Activated CD8-positive, alpha-beta memory T cell treated with anti-CD3 and anti-CD28 coated beads for 24 hours (primary cell): ENCODE measurements at regions not wholly inside any gene's neighbourhood (a gene's known extent, or its start where the extent isn't known, plus 50 kb on each side); places are given as distances from the start of the nearest gene placed in this dataset.

Experiments
- DNase-seq: peaks from one replicate; pipeline ENCODE4 v3.0.0-alpha.2; 2020

DNA sequence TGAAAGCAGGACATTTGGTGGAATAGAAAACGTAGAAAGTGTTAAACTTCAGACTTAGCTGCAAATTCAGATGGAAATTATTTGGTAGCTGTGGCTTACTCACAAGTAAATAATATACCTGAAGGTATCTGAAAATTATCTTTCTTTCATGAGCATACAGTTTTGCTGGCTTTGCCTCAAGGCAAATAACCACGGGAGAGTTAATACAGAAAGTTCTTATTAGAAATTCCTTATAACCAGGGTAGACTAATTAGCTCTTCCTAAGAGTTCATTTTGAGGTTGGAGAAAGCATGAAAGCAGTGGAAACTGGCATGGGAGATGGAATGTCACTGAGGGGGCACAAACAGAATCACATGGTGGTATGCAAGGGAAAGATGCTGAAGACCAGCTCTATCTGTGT is 217.5 kb downstream of the CD83 start:
- no peak for DNase-seq

DNA sequence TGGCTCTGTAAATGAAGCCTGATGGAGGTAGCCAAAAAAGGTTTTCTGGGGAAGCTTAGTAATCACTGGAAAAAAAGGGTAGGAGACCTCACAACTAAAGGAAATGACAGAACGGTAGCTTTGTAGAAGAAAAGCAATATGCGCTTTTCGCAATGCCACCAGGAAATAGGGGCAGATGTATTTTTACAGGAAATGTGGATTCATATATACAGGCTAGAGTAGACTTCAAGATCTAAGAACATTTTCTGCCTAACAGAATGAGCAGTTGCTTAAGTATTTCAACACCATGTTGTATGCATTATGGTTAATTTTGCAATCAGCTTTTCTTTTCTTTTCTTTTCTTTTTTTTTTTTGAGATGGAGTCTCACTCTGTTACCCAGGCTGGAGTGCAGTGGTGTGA is 219.6 kb downstream of the CD83 start:
- DNase-seq, result no peak

DNA sequence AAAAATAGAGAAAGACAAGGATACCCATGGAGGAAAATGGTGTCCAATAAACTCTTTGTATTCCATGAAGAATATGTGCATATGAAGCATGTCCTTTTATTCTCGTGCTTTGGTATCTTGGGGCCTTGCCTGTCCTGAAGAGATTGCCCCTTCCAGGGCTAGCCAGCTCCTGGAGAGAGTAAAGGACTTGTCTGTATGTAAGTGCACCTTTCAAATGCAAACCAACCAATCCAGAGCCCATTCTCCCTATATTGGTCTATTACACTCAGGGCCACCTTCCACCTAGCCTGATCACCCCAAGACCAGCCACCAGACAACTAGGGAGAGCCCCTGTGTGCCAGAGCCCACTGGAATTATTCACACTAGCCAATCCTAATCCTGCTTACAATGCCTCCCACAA is 221.6 kb downstream of the CD83 start:
- no peak for DNase-seq

DNA sequence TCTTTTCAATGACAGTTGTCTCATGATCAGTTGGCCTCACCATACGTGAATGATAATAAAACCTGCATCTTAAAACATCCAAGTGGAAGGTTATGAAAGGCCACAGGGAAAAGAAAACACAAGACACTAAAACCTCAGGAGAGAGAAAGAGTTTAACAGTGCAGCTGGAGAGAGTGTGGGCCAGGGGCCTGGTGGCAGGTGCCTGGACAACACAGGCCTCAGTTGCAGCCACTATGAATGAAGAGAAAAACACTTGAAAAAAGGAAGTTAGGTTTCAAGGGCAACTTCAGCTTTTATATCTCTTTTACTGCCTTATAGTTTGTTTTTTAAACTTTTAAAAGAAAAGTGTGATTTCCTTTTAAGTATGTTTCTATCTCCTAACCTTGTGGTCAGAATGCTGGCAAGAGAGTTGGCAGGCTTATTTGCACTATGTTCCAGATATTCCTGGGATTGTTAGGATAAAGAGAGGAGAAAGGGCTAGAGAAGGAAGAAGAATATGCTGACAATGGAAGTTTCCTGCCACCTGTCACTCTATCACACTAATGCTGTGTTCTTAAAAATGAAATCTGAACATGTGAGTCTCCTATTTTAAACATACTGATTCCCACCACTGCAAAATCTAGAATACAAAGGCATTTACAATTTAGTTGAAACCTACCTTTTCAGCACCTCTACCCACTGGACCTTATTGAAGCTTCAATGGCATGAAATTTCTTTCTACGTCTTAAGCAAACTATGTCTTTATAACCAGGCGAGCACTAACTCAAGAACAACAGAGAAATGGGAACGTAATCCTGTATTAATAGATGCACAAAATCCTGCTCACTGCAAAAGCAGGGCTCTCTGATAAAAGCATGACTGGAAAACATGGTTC is 222.4 kb downstream of the CD83 start:
- no peak for DNase-seq

GRCh38 chr6:14344486-14344885 is 226.9 kb downstream of the CD83 start:
- no peak for DNase-seq

DNA sequence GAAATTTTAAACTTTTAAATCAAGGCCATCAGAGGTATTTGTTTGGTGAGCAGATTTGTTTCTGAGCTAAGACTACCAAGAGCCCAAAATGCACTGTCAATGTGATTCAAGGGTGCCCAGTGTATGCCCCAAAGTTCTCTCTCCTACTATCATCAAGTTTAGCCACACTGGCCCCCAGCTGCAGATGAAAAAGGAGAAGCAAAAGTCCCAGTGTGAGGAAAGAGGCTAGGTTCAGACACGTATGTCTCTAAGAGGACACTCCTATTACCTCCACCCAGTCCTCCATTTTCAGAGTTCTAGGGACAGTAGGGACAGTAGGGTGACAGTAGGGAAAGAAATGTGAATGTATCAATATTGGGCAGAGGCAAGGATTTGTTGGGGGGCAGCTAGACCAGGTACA is 230.8 kb downstream of the CD83 start:
- no peak for DNase-seq

DNA sequence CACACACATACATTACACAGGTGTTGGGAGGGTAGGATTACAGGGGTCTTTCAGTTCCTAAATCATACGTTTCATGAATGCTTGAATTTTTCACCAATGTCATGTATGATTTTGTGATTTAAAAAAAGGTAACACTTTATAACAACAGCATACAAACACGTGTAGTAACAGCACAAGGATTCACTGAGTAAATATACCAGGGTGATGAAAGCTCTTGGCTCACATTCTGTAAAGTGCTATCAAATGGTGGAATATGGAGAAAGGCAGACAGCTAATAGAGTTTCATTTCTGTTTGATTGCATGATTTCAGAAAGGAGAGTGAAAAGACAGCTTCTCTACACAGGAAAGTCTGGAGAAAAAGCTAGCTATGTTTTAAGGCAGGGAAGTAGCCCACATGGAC is 231.9 kb downstream of the CD83 start:
- DNase-seq, result no peak

- no peak for DNase-seq
Measured at GRCh38 chr6:14350210-14350609, 232.6 kb downstream of the CD83 start.

GRCh38 chr6:14353281-14353680 is 235.7 kb downstream of the CD83 start:
- no peak for DNase-seq

DNA sequence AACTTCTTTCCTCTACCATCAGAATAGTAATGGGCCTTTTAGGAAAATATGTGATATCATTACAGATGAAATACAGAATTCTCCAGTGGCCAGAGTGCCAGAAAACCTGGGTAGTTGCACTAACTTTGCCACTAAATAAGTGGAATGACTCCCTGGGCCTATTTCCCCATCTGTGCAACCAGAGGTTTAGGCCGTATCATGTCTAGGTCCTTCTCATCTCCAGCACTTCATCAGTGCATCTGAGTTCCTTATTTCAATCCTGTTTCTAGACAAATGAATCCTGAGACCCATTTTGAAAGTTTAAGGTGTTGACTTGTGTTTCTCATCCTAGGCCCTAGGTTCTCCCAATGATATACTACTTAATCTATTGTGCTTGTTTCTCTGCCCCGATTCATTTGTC is 236.2 kb downstream of the CD83 start:
- no peak for DNase-seq

DNA sequence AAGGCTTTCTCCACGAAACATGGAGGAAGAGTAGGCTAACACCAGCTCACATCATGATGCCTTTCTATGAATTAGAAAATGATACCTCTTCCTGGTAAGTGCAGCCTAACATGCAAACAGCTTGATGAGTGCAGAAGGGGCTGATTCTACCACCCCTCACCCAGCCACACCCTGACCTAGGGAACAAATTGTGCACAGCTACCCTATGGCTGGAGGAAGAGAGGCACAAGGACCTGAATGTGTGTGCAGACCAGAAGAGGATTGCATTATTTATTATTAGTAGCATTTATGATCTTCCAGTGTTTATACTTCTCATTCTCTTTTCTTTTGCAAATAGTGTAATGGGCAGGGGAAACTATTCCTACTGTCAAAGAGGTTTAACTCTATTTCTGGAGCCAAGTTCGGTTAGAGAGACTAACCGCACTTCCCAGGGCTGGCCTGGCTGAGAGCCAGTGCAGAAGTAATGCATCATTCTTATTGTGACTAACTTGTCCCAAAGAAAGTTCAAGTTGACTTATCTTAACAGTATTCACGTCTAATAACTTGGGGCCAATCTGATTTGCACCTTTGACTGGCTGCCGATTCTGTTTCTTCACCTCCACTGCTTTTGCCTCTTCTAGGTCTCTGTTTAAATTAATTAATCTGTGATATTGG is 237.5 kb downstream of the CD83 start:
- peak; percentile 62 for DNase-seq

GRCh38 chr6:14359438-14359837 is 241.9 kb downstream of the CD83 start:
- DNase-seq, result no peak

DNA sequence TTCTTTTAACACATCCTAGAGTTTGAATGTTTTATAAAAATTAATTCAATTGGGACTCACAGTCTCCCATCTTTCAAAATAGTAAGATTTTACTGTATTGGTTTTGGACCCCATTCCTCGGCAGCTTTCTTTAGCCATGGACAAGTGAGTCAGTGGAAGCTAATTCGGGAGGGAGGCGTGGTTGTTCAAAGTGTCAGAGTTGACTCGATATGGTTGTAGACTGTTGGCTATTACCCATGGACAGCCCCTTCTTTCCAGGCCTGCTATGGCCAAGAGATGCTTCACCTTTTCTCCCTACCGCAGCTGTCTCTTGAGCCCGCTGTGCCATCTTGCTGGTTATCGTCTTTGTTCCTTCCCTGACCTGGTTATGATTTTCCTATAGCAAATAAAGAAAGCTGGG is 243.0 kb downstream of the CD83 start:
- no peak for DNase-seq

DNA sequence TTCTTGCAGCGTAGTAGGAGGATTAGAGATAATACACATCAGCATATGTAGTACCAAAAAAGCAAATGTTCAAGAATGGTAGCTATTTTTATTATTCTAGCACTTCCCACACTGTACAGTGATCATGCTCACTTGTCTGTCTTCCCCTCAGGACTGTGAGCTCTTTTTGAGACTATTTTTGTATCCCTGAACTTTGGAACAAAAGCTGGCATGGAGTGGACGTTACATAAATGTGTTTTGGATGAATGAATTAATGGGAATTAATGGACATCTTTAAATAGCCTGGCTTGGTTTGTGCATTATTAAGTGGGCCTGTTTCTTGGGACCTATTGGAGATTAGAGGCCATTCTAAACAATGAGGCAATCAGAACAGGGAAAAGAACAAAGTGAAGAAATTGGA is 243.7 kb downstream of the CD83 start:
- no peak for DNase-seq

- no peak for DNase-seq
Measured at GRCh38 chr6:14361956-14362587, 244.5 kb downstream of the CD83 start.

GRCh38 chr6:14364370-14364769 is 246.8 kb downstream of the CD83 start:
- no peak for DNase-seq

DNA sequence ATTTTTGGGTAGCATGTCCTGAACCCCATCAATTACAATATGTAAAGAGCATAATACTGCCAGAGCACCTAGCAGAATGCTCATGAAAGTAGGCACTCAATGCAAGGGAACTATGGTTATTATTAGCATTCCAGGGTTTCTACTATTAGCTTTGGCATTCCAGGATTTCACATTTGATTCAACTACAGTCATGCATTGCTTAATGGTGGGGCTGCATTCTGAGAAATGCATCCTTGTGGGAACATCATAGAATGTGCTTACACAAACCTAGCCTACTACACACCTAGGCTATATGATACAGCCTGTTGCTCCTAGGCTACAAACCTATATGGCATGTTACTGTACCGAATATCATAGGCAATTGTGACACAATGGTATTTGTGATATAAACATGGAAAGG is 247.8 kb downstream of the CD83 start:
- DNase-seq, result no peak

- no peak for DNase-seq
Measured at GRCh38 chr6:14366315-14366714, 248.7 kb downstream of the CD83 start.

DNA sequence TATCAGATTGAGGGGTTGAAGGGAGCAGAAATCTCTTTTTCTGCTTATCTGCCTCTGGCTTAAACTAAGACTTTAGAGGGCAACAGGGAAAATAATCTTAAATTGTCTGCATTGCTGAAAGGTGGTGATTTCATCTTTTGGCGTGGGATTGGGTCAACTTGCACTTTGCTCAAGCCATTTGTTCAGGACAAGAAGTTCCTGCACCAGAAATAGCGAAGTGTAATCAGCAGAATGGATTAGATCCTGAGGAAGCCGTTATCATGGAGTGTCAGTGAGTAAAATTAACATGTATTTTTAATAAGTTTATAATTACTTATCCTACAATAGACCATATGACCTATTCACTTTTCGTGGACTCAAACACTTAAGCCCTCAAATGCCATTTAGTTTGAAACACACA is 249.3 kb downstream of the CD83 start:
- DNase-seq, result no peak

DNA sequence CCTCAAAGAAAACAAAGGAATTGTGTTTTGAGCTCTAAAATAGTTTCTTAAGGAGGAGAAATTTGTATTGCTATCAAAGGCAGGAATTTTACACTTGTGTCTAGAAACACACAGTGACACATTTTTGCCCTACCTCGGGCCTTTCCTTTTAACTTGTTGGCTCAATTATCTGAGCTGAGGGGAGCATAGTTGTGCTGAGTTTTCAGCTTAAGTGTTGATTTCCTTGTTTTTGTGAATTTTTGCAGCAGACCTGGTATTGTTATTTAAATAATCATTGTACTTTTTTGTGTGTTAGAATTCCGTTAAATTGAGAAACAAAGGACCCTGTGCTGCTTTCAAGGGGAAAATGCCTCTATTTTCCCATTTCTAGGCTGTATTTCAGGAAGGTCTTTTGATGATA is 249.7 kb downstream of the CD83 start:
- DNase-seq, result no peak

DNA sequence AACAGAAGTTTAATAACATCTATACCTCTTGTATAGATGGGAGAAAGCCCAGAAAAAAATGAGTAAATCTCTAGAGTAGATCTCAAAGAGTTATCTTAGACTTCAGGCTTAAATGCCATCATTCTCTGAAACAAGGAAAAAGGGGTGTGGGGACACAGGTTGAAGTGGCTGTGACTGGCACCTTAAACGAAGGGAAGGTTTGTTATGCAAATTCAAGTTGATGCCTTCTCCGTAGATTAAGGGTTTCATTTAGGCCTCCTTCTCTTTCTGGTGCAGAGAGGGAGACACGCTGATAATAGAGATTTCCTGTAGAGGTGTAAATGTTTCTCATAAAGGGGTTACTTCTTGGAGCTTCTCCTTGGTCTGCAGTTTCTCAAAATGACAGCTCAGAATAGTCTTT is 252.1 kb downstream of the CD83 start:
- DNase-seq, result no peak

DNA sequence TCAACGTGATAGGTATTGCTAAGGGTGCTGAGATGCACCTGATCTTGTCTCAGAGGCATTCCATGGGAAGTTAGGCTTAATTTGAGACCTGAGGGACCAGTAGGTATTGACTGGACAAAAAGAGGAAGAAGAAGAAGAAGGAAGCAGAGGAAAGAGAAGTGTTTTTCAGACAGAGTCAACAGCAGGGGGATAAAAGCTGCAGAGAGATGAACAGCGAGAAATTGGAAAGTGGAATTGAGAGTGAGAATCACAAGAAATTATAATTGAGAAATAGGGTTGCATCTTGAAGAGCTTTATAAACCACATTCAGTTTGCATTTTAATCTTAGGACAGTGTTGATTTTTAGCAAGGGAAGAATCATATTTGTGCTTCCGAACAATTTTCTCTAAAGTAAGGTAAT is 254.0 kb downstream of the CD83 start:
- DNase-seq, result no peak

DNA sequence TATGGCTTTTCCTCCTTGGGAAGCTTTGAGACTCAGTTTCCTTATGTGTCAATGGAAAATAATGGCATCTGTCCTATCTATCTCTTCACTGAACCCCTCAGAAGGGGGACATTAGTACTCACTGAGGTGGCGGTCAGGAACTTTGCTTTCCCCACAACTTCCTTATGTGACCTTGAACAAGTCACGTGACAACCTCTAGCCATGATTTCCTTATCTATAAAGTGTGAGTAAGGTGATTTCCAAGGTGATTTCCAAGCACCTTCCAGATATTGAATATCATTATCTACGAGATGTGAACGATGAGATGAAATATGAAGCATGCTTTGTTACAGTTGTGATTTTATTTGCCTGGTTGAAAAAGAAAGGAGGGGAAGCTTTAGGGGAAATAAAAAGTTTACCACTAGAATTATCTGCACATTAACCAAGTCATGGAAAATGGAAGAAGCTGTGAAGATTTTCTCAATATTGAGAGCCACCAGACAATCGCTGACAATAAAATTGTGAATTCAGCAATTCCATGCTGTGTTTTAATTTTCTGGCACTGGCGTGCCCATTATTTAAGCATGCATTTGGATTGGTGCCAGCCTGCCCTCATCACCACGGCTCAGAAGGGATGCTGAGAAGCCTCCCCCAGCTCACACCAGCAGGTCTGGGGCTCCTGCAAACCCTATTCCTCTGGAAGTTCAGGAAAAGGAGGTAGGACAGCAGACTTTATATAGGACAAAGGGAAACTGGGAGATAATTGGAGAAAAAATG is 255.3 kb downstream of the CD83 start:
- no peak for DNase-seq
